CD14-positive monocyte (primary cell): ENCODE measurements at regions not wholly inside any gene's neighbourhood (a gene's known extent, or its start where the extent isn't known, plus 50 kb on each side); places are given as distances from the start of the nearest gene placed in this dataset.

ENCODE experiments used
- DNase-seq, 3 donors: peaks; one replicate each; pipeline ENCODE4 v3.0.0-alpha.2; 2011 to 2022
- H2AFZ ChIP-seq: 2 replicates; pipeline ENCODE4 v1.6.0; 2012; ENCODE audit warnings: mild to moderate bottlenecking, low read depth, low read length, inconsistent platforms; ENCODE audit not compliant: insufficient read depth, poor library complexity, severe bottlenecking
- H3K27ac ChIP-seq, 2 donors: 1 replicate in 1 of 2; 2 replicates in 1 of 2; pipeline ENCODE4 v1.5.1; 2012 to 2013; ENCODE audit warnings: low read length in 2 of 2, control low read depth in 1 of 2, inconsistent platforms in 1 of 2, low read depth in 1 of 2, mild to moderate bottlenecking in 1 of 2
- H3K27me3 ChIP-seq, 2 donors: one replicate each; pipeline versions ENCODE4 v1.6.0 to v1.6.1; 2011 to 2013; ENCODE audit warnings: low read length in 2 of 2; ENCODE audit not compliant: control insufficient read depth in 2 of 2, insufficient read depth in 2 of 2
- H3K36me3 ChIP-seq, 2 donors: replicated peaks in 1 of 2; 1 replicate in 1 of 2; 2 replicates in 1 of 2; pipeline versions ENCODE4 v1.5.1 to v1.6.1; 2012 to 2013; ENCODE audit warnings: low read length in 2 of 2, control low read depth in 1 of 2, inconsistent platforms in 1 of 2, mild to moderate bottlenecking in 1 of 2; ENCODE audit not compliant: insufficient read depth in 2 of 2, control insufficient read depth in 1 of 2
- H3K4me1 ChIP-seq, 2 donors: 1 replicate in 1 of 2; 2 replicates in 1 of 2; pipeline versions ENCODE4 v1.5.1 to v1.6.1; 2012 to 2013; ENCODE audit warnings: low read length in 2 of 2, control low read depth in 1 of 2, inconsistent platforms in 1 of 2, mild to moderate bottlenecking in 1 of 2, moderate library complexity in 1 of 2; ENCODE audit not compliant: insufficient read depth in 2 of 2, control insufficient read depth in 1 of 2
- H3K4me2 ChIP-seq: replicated peaks from 2 replicates; pipeline ENCODE3; 2012; ENCODE audit warnings: low read length, moderate library complexity, mild to moderate bottlenecking; ENCODE audit not compliant: poor library complexity, severe bottlenecking; ENCODE audit errors: extremely low read depth
- H3K4me3 ChIP-seq, 3 experiments: fragments of 200-600 bp in 1 of 3; sonication (generic) in 1 of 3; replicated peaks in 1 of 3; 1 replicate in 2 of 3; 2 replicates in 1 of 3; pipeline ENCODE4 v1.5.1; 2011 to 2013; ENCODE audit warnings: low read length in 3 of 3, mild to moderate bottlenecking in 3 of 3, control low read depth in 2 of 3, low read depth in 2 of 3, inconsistent platforms in 1 of 3, moderate library complexity in 1 of 3
- H3K79me2 ChIP-seq: 2 replicates; pipeline ENCODE4 v1.6.0; 2012; ENCODE audit warnings: mild to moderate bottlenecking, control low read depth, inconsistent platforms, low read length, moderate library complexity; ENCODE audit not compliant: insufficient read depth
- H3K9ac ChIP-seq: 2 replicates; pipeline ENCODE4 v1.6.0; 2017; ENCODE audit warnings: low read length, mild to moderate bottlenecking; ENCODE audit not compliant: insufficient read depth, poor library complexity, severe bottlenecking
- H3K9me3 ChIP-seq, 2 donors: replicated peaks in 1 of 2; 1 replicate in 1 of 2; 2 replicates in 1 of 2; pipeline versions ENCODE4 v1.5.1 to v1.6.1; 2012 to 2013; ENCODE audit warnings: low read length in 2 of 2, control low read depth in 1 of 2; ENCODE audit not compliant: control insufficient read depth in 1 of 2, insufficient read depth in 1 of 2
- H4K20me1 ChIP-seq: 2 replicates; pipeline ENCODE4 v1.6.0; 2012; ENCODE audit warnings: mild to moderate bottlenecking, low read length, control low read depth, moderate library complexity; ENCODE audit not compliant: insufficient read depth
- H3K27ac Mint-ChIP-seq, 7 donors: one replicate each; pipeline ENCODE4 v1.8.0; 2020; ENCODE audit warnings: mild to moderate bottlenecking in 7 of 7, mixed read lengths in 7 of 7, moderate library complexity in 6 of 7, inconsistent platforms in 2 of 7
- H3K27me3 Mint-ChIP-seq, 3 donors: one replicate each; pipeline ENCODE4 v1.8.0; 2021 to 2022; ENCODE audit warnings: low read depth in 3 of 3, mild to moderate bottlenecking in 3 of 3, mixed read lengths in 3 of 3, moderate library complexity in 3 of 3, inconsistent platforms in 1 of 3
- H3K36me3 Mint-ChIP-seq, 2 donors: one replicate each; pipeline ENCODE4 v1.8.0; 2020; ENCODE audit warnings: mixed read lengths in 2 of 2, inconsistent platforms in 1 of 2, mild to moderate bottlenecking in 1 of 2
- H3K4me1 Mint-ChIP-seq: one replicate; pipeline ENCODE4 v1.8.0; 2020; ENCODE audit warnings: mild to moderate bottlenecking, mixed read lengths
- H3K4me3 Mint-ChIP-seq, 2 donors: one replicate each; pipeline ENCODE4 v1.8.0; 2020; ENCODE audit warnings: mild to moderate bottlenecking in 2 of 2, mixed read lengths in 2 of 2, moderate library complexity in 1 of 2
- H3K9me3 Mint-ChIP-seq, 7 donors: one replicate each; pipeline ENCODE4 v1.8.0; 2020 to 2022; ENCODE audit warnings: mixed read lengths in 7 of 7, mild to moderate bottlenecking in 6 of 7, moderate library complexity in 6 of 7, inconsistent platforms in 2 of 7
- CTCF ChIP-seq: fragments of 200-600 bp; IDR thresholded peaks from one replicate; pipeline ENCODE4 v1.8.0; 2022; ENCODE audit warnings: antibody characterized with exemption, mild to moderate bottlenecking
- WGBS: methylation state at CpG from one replicate; pipeline ENCODE4 v1.1.5; 2013; ENCODE audit warnings: missing lambda C conversion rate; ENCODE audit not compliant: insufficient coverage; 5-methylcytosine and 5-hydroxymethylcytosine counted together
- intact Hi-C, 2 donors: fragments of 100-400 bp; cut with micrococcal nuclease; formaldehyde crosslinking; loops; one replicate each; pipeline versions ENCODE4 v1.15.0 to v1.15.1; 2023

- intact Hi-C loops, result no loop called here
- no peaks in the 10 kb centered on the region for H3K36me3 Mint-ChIP-seq
- no peak overlapping the region for H3K4me3 Mint-ChIP-seq
- no peak overlapping the region for H3K9ac ChIP-seq
- H3K9me3 ChIP-seq, result no peaks in the 10 kb centered on the region
- DNase-seq, result no peak
- no peaks in the 10 kb centered on the region for H3K79me2 ChIP-seq
- H3K4me1 Mint-ChIP-seq, result no peaks in the 10 kb centered on the region
- H2AFZ ChIP-seq, result no peak overlapping the region
- no peak overlapping the region for H3K27ac Mint-ChIP-seq
- peaks cover 0 to 5% (median 0%) of the 10 kb centered on the region in 7 donors for H3K9me3 Mint-ChIP-seq
- H3K27me3 ChIP-seq, result peaks cover 0 to 8% of the 10 kb centered on the region in 2 donors
- peaks cover 7 to 12% (median 10%) of the 10 kb centered on the region in 3 donors for H3K27me3 Mint-ChIP-seq
- H3K36me3 ChIP-seq, result no peaks in the 10 kb centered on the region
- no CpG with 5 or more reads among the region's 2 CpGs for WGBS
- H4K20me1 ChIP-seq, result no peaks in the 10 kb centered on the region
- no peak overlapping the region for H3K4me3 ChIP-seq
- no peak overlapping the region for H3K4me2 ChIP-seq
- TF ChIP-seq CTCF, result no peak
- no peaks in the 10 kb centered on the region for H3K4me1 ChIP-seq
- no peak overlapping the region for H3K27ac ChIP-seq
Observed at GRCh38 chr2:21299411-21299810, 175.6 kb downstream of the TDRD15 start.

DNA sequence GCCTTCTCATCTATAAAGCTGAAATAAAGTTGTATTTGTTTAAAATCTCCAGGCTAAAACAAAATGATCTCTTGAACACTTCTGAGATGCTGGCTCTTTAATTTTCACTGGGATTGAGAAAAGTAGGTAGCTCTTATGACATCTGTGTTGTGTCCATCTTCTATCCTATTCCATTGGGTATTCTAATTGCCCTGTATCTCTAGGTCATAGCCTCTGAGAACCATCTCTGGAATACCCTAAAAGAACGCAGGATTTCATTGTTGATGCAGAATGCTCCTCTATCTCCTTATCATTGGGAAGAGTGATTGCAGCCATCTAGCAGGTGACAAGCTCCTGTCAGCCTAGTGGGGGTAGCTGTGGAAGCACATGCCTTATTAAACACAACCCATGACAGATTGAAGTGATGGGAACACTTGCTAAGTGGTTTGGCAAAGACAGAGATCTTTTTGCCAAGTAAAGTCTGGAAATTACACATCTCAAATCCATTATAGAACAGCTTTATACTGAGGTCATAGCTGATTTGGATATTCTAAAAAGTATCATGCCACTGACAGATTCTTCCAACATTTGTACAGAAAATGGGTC is 178.2 kb downstream of the TDRD15 start:
- WGBS, result no CpG with 5 or more reads among the region's 1 CpG
- H3K79me2 ChIP-seq, result no peaks in the 10 kb centered on the region
- H3K4me1 ChIP-seq, result no peaks in the 10 kb centered on the region

More for the DNA sequence above, 178.2 kb downstream of the TDRD15 start:
- no peak overlapping the region for H3K4me3 ChIP-seq
- no peaks in the 10 kb centered on the region for H3K9me3 ChIP-seq
- peaks cover 0 to 4% (median 0%) of the 10 kb centered on the region in 7 donors for H3K9me3 Mint-ChIP-seq
- no peak for DNase-seq
- intact Hi-C loops, result no loop called here
- no peak for TF ChIP-seq CTCF
- no peak overlapping the region for H3K9ac ChIP-seq
- H4K20me1 ChIP-seq, result no peaks in the 10 kb centered on the region
- H3K4me3 Mint-ChIP-seq, result no peak overlapping the region
- no peaks in the 10 kb centered on the region for H3K36me3 Mint-ChIP-seq
- peaks cover 0 to 6% of the 10 kb centered on the region in 2 donors for H3K27me3 ChIP-seq
- no peak overlapping the region for H3K27ac Mint-ChIP-seq
- H2AFZ ChIP-seq, result no peak overlapping the region
- no peak overlapping the region for H3K27ac ChIP-seq
- no peak overlapping the region for H3K4me2 ChIP-seq
- H3K4me1 Mint-ChIP-seq, result no peaks in the 10 kb centered on the region
- peaks cover 4 to 7% (median 5%) of the 10 kb centered on the region in 3 donors for H3K27me3 Mint-ChIP-seq
- H3K36me3 ChIP-seq, result no peaks in the 10 kb centered on the region
